ENCODE measurements at regions not wholly inside any gene's neighbourhood (a gene's known extent, or its start where the extent isn't known, plus 50 kb on each side); places are given as distances from the start of the nearest gene placed in this dataset.

DNA sequence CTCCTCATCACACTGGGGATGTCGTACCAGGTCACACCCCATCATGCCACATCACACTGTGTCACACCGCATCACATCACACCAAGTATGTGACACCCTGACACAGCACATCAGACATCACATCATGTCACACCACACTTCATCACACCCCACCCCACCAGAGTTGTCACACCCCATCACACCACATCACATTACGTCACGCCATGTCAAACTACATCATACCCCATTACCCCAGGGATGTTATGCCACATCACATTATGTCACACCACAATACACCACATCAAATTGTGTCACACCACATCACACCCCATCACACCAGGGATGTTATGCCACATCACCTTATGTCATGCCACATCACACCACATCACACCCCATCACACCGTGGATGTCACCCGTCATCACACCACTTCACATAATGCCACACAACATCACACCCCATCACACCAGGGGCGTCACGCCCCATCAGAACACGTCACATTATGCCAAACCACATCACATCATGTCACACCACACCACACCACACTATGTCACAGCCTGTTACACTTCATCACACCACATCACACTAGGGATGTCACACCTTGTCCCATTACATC lies 133.6 kb downstream of the TMEM121 start:
- TF ChIP-seq CTCF (IDR thresholded peaks at IDR 0.05; ENCODE audit: control extremely low read depth in 1 of 3, insufficient read depth in 1 of 3, low read depth in 1 of 3, low read length in 3 of 3) (no peak), POLR2A (IDR thresholded peaks at IDR 0.05; ENCODE audit: control extremely low read depth in 1 of 2, low read depth in 2 of 2, low read length in 2 of 2) (no peak), EP300 (IDR thresholded peaks at IDR 0.05; ENCODE audit: borderline replicate concordance in 1 of 2, low read depth in 2 of 2, low read length in 2 of 2) (no peak), CEBPB (IDR thresholded peaks at IDR 0.05; ENCODE audit: low read depth, low read length) (no peak), RAD21 (IDR thresholded peaks at IDR 0.05 in 1 of 2, conservative IDR thresholded peaks at IDR 0.05 in 1 of 2; ENCODE audit: low read depth in 2 of 2, low read length in 2 of 2) (no peak), CREB1 (IDR thresholded peaks at IDR 0.05) (no peak), CHD1 (IDR thresholded peaks at IDR 0.05; ENCODE audit: low read depth, low read length) (no peak), YY1 (IDR thresholded peaks at IDR 0.05; ENCODE audit: low read depth, low read length) (no peak), RFX5 (IDR thresholded peaks at IDR 0.05; ENCODE audit: borderline replicate concordance, low read depth, low read length) (no peak)

Measured in H1 (cell line).